Erythroblast (primary cell): ENCODE measurements at regions not wholly inside any gene's neighbourhood (a gene's known extent, or its start where the extent isn't known, plus 50 kb on each side); places are given as distances from the start of the nearest gene placed in this dataset.

Experiments
- GATA1 ChIP-seq: IDR thresholded peaks from 2 replicates; pipeline ENCODE4 v1.6.1; 2011; ENCODE audit warnings: low read depth, mild to moderate bottlenecking, control low read depth, low read length, moderate library complexity
- POLR2A ChIP-seq: IDR thresholded peaks from 2 replicates; pipeline ENCODE4 v1.6.1; 2011; ENCODE audit warnings: mild to moderate bottlenecking, low read length

DNA sequence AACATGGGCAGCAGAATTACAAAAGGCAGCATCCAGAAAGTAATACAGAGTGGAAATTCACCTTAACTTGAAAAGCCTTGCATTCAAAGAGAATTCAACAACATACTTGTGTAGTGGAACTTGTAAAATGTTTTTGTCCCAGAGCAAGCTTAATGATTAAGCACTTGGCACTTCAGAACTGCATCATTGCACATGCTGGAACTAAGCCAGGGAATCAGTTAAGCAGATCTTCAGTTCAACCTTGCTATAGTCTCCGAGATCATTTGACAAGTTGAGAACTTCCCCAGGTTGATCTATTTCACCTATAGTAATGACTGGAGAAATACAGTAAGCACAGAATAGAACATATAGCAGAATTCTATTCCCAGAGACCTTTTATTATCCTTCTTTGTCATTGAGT lies 1337.2 kb upstream of the NXPH2 start:
- TF ChIP-seq POLR2A (no peak), GATA1 (no peak)
